Breast epithelium (tissue), 4 donors: ENCODE measurements at regions not wholly inside any gene's neighbourhood (a gene's known extent, or its start where the extent isn't known, plus 50 kb on each side); places are given as distances from the start of the nearest gene placed in this dataset.
"Not testable (repeated sequence)": the region's sequence is repeated elsewhere in the genome, so short reads cannot be mapped to it uniquely, and the experiment has no call there.

Experiments
- DNase-seq, 2 donors: peaks; one replicate each; pipeline ENCODE4 v3.0.0-alpha.2; 2019; ENCODE audit warnings: low spot score in 2 of 2
- H3K27ac ChIP-seq, 2 donors: fragments of 200-600 bp; sonication (generic) in 1 of 2; one replicate each; pipeline ENCODE4 v1.5.1; 2016 to 2019; ENCODE audit warnings: mild to moderate bottlenecking in 1 of 2
- H3K27me3 ChIP-seq, 2 donors: fragments of 200-600 bp; sonication (generic) in 1 of 2; one replicate each; pipeline versions ENCODE4 v1.5.1 to v1.6.0; 2017 to 2019; ENCODE audit warnings: control low read depth in 1 of 2, mild to moderate bottlenecking in 1 of 2
- H3K36me3 ChIP-seq: fragments of 200-600 bp; one replicate; pipeline ENCODE4 v1.5.1; 2019
- H3K4me1 ChIP-seq, 2 donors: fragments of 200-600 bp; sonication (generic); one replicate each; pipeline ENCODE4 v1.5.1; 2016 to 2019; ENCODE audit warnings: control low read depth in 1 of 2
- H3K4me3 ChIP-seq, 3 donors: fragments of 200-600 bp; sonication (generic); 1 replicate in 2 of 3; 2 replicates in 1 of 3; pipeline ENCODE4 v1.5.1; 2016 to 2019; ENCODE audit warnings: mild to moderate bottlenecking in 3 of 3, moderate library complexity in 2 of 3
- H3K9me3 ChIP-seq, 2 donors: fragments of 200-600 bp; sonication (generic) in 1 of 2; one replicate each; pipeline ENCODE4 v1.5.1; 2016 to 2019; ENCODE audit warnings: control low read depth in 1 of 2
- CTCF ChIP-seq, 3 donors: fragments of 450-650 bp; IDR thresholded peaks; one replicate each; pipeline ENCODE4 v1.5.1; 2016 to 2017; ENCODE audit warnings: antibody characterized with exemption in 3 of 3, mild to moderate bottlenecking in 3 of 3, moderate library complexity in 3 of 3
- POLR2A ChIP-seq: fragments of 450-650 bp; IDR thresholded peaks from one replicate; pipeline ENCODE4 v1.6.1; 2016; ENCODE audit warnings: antibody characterized with exemption, mild to moderate bottlenecking, moderate library complexity
- POLR2AphosphoS5 ChIP-seq, 3 donors: sonication (generic); formaldehyde crosslinking; IDR thresholded peaks; one replicate each; pipeline ENCODE4 v1.6.1; 2017; ENCODE audit warnings: antibody characterized with exemption in 3 of 3
- intact Hi-C: fragments of 100-400 bp; cut with DNase I; formaldehyde crosslinking; loops from one replicate; pipeline ENCODE4 v1.15.1; 2023; ENCODE audit warnings: low total_unique reads

DNA sequence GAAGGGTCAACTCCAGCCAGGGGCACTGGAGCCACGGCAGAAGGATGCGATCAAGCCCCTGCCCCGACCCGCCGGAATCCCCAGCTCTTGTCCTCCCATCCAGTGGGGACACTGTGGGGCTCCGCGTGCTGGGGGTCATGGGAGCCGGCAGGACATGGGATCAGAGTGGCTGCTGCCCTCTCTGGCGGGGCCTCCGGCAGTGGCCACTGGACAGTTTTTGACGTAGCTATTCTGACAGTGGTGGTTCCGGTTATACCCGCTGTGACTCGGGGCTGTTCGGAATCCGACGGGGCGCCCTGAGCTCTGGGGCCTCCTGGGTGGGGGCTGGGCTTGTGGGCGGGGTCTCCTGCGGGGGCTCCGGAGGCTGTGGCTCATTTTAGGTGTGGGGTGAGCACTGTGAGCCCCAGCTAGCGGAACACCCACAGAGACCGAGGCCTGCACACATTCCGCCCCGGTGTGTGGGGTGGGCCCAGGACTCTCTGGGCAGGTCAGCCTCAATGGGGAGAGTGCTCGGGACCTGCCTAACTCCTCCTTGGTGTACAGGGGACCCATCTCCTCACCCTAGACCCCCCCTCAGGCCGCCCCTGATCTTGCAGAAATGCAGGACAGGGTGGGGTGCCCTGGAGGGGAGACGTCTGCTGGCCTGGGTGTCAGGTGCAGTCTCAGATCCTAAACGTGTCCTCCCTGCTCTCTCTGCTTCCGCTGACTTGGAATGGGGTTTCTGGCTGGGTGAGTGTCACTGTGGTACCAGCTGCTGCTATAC is 374.2 kb downstream of the TMEM121 start:
- DNase-seq, result no peak
- no peaks in the 10 kb centered on the region for H3K27me3 ChIP-seq
- intact Hi-C loops, result no loop called here
- no peak overlapping the region for H3K4me3 ChIP-seq
- no peak overlapping the region for H3K27ac ChIP-seq
- H3K36me3 ChIP-seq, result no peaks in the 10 kb centered on the region
- H3K4me1 ChIP-seq, result no peaks in the 10 kb centered on the region
- peaks cover 0 to under 1% of the 10 kb centered on the region in 2 donors for H3K9me3 ChIP-seq
- TF ChIP-seq CTCF (IDR thresholded peaks at IDR 0.05) (no peak), POLR2AphosphoS5 (IDR thresholded peaks at IDR 0.05) (no peak), POLR2A (no peak)

- peaks cover 0 to 7% of the 10 kb centered on the region in 2 donors for H3K9me3 ChIP-seq
- no peaks in the 10 kb centered on the region for H3K36me3 ChIP-seq
- no peak for TF ChIP-seq POLR2AphosphoS5 (IDR thresholded peaks at IDR 0.05)
- no peak for TF ChIP-seq POLR2A
- no peaks in the 10 kb centered on the region for H3K27me3 ChIP-seq
- H3K4me1 ChIP-seq, result no peaks in the 10 kb centered on the region
- no peak overlapping the region for H3K4me3 ChIP-seq
- intact Hi-C loops, result no loop called here
- H3K27ac ChIP-seq, result no peak overlapping the region
- no peak for DNase-seq
These were observed 374.8 kb downstream of the TMEM121 start for GRCh38 chr14:105901226-105901625.

DNA sequence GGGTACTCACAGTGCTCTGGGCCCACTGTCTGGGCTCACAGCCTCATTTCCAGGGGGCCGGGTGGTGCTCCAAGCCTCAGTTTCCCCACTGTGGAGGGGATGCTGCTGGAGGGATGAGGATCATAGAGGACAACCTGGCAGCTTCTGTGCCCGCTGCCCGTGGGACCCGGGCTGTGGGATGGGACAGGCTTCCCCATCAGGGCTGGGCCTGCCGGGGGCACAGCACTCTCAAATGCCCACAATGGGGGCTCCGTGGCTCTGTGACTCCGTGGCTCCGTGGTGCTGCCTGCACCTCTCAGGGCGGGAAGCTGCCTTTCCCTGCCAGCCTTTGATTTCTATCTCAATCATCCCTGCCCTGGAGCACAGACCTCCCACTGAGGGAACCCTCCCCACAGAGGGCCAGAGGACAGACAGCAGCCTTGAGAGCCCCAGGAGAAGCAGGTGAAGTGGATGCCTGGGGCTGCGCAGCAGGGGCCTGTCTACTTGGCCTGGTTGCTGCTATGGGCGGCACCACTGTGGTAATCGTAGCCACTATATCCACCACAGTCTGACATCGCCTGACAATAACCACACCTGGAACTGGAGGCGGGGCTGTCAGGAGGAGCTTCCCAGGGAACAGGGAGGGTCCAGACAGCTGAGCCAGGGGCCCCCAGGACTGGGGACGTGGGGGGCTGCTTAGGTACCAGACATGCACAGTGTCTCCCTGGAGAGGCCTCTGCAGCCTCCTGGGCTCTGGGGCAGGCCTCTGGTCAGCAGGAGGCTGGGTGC is 375.9 kb downstream of the TMEM121 start:
- Histone ChIP-seq H3K4me1 (no peaks in the 10 kb centered on the region), H3K4me3 (no peak overlapping the region), H3K27me3 (no peaks in the 10 kb centered on the region), H3K27ac (no peak overlapping the region), H3K9me3 (peaks cover 6 to 12% of the 10 kb centered on the region in 2 donors), H3K36me3 (no peaks in the 10 kb centered on the region)
- no peak for DNase-seq
- TF ChIP-seq POLR2A, result no peak
- no peak for TF ChIP-seq POLR2AphosphoS5 (IDR thresholded peaks at IDR 0.05)
- no peak for TF ChIP-seq CTCF (IDR thresholded peaks at IDR 0.05)
- intact Hi-C loops, result no loop called here

- H3K27ac ChIP-seq, H3K36me3 ChIP-seq, H3K27me3 ChIP-seq, H3K4me3 ChIP-seq, DNase-seq, intact Hi-C loops, H3K4me1 ChIP-seq: not testable (repeated sequence)
- H3K9me3 ChIP-seq, result peaks cover 9 to 12% of the 10 kb centered on the region in 2 donors
These were observed 376.4 kb downstream of the TMEM121 start for GRCh38 chr14:105902899-105903165.

DNA sequence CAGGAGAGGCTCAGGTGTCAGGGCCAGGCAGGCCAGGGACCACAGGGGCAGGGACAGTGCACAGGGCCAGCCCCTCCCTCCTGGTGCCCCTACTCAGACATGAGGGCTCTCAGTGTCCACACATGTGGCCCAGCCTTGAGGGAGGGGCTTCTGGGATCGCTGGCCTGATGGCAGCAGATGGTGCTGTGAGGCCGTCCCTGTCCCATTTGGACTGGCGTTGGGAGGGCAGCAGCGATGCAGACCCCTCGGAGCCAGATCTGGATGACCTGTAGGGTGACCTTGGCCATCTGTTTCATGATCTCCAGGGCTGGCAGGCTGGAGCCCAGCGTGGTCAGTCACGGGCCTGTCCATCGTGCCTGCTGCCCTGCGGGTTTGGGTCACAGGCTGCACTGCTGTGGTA is 377.6 kb downstream of the TMEM121 start:
- no peak for TF ChIP-seq CTCF (IDR thresholded peaks at IDR 0.05)
- TF ChIP-seq POLR2A, result no peak
- no peak for TF ChIP-seq POLR2AphosphoS5 (IDR thresholded peaks at IDR 0.05)
- H3K4me1 ChIP-seq, result no peaks in the 10 kb centered on the region
- intact Hi-C loops, result no loop called here
- peaks cover 9 to 12% of the 10 kb centered on the region in 2 donors for H3K9me3 ChIP-seq
- H3K27me3 ChIP-seq, result no peaks in the 10 kb centered on the region
- DNase-seq, result no peak
- H3K36me3 ChIP-seq, result no peaks in the 10 kb centered on the region
- H3K4me3 ChIP-seq, result no peak overlapping the region
- H3K27ac ChIP-seq, result no peak overlapping the region

DNA sequence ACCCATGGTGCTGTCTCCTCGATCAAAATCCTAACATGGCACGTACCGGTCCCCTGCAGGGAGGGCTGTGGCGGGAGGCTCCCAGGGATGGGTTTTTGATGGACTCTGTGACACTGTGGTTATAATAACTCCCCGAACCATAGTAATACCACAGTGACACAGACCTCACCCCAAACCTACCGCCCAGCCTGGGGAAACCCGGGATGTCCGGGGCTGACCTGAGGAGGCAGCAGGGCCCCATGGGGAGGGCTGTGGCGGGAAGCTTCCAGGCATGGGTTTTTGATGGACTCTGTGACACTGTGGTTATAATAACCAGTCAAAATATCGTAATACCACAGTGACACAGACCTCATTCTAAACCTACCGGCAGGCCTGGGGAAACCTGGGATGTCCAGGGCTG is 378.0 kb downstream of the TMEM121 start:
- Histone ChIP-seq H3K36me3 (no peaks in the 10 kb centered on the region), H3K4me1 (no peaks in the 10 kb centered on the region), H3K9me3 (peaks cover 9 to 12% of the 10 kb centered on the region in 2 donors), H3K27ac (no peak overlapping the region), H3K27me3 (no peaks in the 10 kb centered on the region), H3K4me3 (no peak overlapping the region)
- DNase-seq, result no peak
- TF ChIP-seq CTCF (IDR thresholded peaks at IDR 0.05) (no peak), POLR2AphosphoS5 (IDR thresholded peaks at IDR 0.05) (no peak), POLR2A (no peak)
- intact Hi-C loops, result no loop called here
